SU-DHL-6 (cell line): ENCODE measurements at regions not wholly inside any gene's neighbourhood (a gene's known extent, or its start where the extent isn't known, plus 50 kb on each side); places are given as distances from the start of the nearest gene placed in this dataset.

Experiments
- EZH2phosphoT487 ChIP-seq: fragments of 200-600 bp; sonication (generic), shearing (Covaris generic); conservative IDR thresholded peaks from 2 replicates; pipeline ENCODE4 v1.6.1; 2018; ENCODE audit warnings: mild to moderate bottlenecking, antibody characterized with exemption, low read length, moderate library complexity, mixed read lengths
- TF ChIP-seq, protein P1 (sequence below): fragments of 200-600 bp; sonication (generic); IDR thresholded peaks from one replicate; pipeline ENCODE4 v1.5.1; 2017; ENCODE audit warnings: antibody characterized with exemption, mild to moderate bottlenecking, low read length, moderate library complexity; ENCODE audit not compliant: insufficient read depth, poor library complexity, severe bottlenecking

GRCh38 chr17:14741491-14741890 is 440.6 kb downstream of the HS3ST3B1 start:
- TF ChIP-seq, protein P1, sequence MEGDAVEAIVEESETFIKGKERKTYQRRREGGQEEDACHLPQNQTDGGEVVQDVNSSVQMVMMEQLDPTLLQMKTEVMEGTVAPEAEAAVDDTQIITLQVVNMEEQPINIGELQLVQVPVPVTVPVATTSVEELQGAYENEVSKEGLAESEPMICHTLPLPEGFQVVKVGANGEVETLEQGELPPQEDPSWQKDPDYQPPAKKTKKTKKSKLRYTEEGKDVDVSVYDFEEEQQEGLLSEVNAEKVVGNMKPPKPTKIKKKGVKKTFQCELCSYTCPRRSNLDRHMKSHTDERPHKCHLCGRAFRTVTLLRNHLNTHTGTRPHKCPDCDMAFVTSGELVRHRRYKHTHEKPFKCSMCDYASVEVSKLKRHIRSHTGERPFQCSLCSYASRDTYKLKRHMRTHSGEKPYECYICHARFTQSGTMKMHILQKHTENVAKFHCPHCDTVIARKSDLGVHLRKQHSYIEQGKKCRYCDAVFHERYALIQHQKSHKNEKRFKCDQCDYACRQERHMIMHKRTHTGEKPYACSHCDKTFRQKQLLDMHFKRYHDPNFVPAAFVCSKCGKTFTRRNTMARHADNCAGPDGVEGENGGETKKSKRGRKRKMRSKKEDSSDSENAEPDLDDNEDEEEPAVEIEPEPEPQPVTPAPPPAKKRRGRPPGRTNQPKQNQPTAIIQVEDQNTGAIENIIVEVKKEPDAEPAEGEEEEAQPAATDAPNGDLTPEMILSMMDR = no peak
- TF ChIP-seq EZH2phosphoT487 = no peak
